DMS79 (cell line): ENCODE measurements at regions not wholly inside any gene's neighbourhood (a gene's known extent, or its start where the extent isn't known, plus 50 kb on each side); places are given as distances from the start of the nearest gene placed in this dataset.
"Not testable (repeated sequence)": the region's sequence is repeated elsewhere in the genome, so short reads cannot be mapped to it uniquely, and the experiment has no call there.

Experiments
- DNase-seq: peaks from one replicate; lab custom pipeline; 2025; lab: John Stamatoyannopoulos, UW

DNA sequence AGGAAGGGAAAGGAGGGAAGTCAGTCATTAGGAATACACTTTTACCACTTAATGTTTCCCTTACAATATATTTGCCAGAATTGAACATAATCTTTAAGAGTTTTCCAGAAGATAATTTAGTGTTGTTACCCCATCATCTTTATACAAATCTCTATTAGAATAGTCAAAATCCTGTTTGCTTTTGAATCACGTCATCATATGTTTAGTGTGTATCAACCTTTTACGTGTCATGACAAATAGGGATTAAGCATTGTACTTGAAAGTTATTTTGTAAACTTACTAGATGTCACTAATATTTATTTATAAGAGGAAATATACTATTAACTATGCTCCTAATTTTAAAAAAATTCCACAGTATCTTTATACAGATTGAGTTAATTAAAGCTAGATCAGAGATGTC lies 1899.5 kb downstream of the MAT2B start:
- no peak for DNase-seq

DNA sequence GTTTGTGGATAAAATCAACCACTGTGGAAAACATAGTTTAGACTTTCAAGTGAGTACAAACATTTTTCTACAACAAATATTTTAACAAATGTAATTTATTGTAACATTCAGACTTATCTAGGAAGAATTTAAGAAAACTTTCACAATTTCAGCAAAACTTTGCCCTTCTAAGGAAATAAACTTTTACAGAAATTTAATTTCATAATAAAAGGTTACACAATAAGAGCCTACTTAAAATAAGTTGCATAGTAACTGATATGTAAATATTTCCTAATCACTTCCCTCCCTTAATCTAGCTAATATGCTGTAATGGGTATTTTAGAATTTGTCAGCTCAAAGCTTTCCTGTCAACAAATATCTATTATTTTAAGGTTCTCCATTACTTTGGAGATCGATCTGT lies 1899.9 kb downstream of the MAT2B start:
- no peak for DNase-seq

DNA sequence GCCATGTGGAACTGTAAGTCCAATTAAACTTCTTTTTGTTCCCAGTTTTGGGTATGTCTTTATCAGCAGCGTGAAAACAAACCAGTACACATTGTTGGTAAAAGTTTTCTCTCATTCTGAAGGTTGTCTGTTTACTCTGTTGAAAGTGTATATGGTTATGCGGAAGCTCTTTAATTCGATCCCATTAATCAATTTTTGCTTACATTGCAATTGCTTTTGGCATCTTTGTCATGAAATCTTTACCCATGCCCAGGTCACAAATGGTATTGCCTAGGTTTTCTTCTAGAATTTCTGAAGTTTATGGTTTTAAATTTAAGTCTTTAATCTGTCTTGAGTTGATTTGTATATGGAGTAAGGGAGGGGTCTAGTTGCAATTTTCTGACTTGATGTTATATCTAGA lies 1901.9 kb downstream of the MAT2B start:
- DNase-seq, result no peak

DNA sequence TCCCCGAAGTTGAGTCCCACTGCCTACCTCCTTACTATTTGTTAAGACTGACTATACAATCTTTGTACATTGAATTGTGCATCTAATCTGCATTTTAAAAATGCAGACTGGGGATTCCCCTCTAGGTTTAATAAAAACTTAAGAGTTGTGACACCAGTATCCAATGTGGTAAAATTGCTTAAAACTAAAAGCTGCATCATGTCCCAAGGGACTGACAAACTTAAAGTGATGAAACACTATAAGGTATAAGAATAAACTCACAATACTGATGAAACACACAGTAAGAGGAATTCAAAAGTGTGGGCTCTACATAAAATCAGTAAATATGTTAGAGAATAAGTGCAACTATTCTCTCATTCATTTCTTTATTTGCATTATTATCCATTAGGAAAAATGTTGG lies 1905.1 kb downstream of the MAT2B start:
- no peak for DNase-seq

DNA sequence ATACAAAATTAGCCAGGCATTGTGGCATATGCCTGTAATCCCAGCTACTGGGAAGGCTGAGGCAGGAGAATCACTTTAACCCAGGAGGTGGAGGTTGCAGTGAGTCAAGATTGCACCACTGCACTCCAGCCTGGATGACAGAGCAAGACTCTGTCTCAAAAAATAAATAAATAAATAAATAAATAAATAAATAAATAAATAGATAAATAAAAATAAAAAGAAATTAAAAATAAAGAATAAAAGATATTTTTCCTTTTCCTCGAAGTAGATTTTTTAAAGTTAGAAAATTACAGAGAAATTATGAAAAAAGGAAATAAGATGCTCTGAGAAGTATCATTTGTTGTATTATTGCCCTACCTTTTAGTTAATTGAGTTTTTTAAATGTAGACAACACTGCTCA lies 1906.1 kb downstream of the MAT2B start:
- DNase-seq, result not testable (repeated sequence)

DNA sequence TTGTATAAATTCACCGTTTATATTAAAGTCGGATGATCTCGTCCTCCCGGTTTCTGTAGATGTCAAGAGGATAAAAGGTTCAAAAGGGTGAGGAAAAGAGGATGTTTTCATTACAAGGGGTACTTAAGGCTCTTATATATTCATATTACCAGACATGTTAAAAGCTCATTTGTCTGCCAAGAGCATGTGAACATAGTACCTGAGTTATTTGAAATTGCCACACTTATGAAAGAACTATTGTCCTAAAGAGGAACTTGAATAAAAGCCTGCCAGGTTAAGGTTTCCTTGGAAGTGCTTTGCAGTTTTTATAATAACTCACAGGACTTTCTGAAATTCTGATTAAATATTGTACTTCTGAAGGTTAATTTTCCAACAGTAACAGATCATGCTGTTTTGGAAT lies 1915.1 kb downstream of the MAT2B start:
- no peak for DNase-seq

DNA sequence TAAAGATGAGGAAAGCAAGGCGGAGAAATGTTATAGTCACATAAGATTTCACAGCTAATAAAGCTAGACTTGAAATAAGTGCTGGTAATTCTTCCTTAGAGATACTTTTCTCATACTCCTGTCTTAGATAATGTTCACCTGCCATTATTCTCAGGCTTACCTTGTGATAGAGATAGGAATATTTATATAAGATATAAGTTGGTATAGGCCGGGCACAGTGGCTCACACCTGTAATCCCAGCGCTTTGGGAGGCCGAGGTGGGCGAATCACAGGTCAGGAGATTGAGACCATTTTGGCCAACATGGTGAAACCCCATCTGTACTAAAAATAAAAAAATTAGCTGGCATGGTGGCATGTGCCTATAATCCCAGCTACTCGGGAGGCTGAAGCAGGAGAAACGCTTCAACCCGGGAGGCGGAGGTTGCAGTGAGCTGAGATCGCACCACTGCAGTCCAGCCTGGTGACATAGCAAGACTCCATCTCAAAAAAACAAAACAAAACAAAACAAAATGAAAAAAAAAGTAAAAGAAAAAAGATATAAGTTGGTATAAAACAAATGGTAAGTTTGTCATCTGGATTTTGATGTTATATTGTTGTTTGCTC lies 1918.4 kb downstream of the MAT2B start:
- DNase-seq, result no peak

DNA sequence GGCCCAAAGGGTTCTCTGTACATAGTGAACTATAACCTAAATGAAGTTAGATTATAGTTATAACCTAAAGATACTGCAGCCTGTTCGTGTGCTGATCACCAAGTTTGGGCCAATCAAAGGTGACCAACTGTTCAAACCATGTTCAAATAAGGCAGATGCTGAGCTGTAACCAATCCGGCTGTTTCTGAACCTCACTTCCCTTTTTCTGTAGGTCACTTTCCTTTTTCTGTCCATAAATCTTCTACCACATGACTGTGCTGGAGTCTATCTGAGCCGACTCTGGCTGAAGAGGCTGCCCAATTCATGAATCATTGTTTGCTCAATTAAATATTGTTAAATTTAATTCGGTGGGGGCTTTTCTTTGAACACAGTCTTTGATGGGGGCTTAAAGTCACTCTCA lies 1920.2 kb downstream of the MAT2B start:
- no peak for DNase-seq

DNA sequence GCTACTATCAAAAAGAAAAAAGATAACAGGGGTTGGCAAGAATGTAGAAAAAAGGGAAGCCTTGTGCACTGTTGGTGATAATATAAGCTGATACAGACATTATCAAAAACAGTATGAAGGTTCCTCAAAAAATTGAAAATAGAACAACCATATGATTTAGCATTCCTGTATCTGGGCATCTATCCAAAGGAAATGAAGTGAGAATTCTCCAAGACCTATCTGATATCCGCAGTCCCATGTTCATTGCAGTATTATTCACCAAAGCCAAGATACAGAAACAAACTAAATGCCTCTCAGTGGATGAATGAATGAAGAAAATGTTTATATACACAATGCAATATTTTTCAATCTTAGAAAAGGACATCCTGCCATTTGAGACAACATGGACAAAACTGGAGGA lies 1943.3 kb downstream of the MAT2B start:
- no peak for DNase-seq

DNA sequence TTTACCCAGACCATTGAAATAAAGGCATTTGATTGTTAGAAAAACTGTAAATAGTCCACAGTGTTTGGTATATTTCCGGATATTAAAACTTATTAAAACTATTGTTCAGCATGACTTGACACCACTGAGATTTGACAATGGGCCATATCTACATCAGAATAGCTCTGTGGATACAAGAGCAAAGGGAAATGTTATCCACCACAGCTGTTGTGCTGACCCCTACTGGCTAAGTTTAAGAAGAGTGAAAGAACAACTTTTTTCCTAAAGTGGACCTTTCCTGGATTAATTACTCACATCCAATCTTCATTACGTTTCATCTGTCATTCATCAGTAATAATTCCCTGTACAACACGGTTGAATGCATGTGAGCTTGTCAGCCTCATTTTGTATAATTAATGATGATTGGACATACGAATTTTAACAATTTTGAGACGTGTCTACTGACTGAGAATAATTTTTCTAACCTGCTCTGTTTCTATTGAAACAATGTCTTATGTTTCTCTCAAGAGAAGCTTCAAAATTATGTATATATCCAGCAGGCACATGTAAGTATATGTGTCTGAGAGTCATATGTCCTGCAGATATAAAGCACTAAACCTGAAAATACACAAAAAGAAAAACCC lies 1952.6 kb downstream of the MAT2B start:
- no peak for DNase-seq

DNA sequence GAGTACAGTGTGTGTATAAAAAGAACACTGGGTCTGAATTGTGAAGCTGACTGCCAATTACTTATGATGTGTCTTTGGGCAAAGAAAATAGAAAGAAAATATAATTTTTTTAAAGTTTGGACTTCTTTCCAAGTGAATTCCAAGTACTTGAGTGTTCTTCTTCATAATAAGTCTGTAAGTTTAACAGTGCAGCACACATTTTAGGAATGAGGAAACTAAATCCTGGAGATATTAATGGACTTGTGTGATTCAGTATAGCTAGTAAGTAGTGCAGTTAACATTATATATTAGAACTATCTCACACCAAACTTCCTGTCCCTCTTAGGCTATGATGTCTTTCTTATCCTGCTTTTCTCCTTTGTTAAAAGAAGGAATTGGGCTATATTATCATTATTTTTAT lies 1953.8 kb downstream of the MAT2B start:
- no peak for DNase-seq

DNA sequence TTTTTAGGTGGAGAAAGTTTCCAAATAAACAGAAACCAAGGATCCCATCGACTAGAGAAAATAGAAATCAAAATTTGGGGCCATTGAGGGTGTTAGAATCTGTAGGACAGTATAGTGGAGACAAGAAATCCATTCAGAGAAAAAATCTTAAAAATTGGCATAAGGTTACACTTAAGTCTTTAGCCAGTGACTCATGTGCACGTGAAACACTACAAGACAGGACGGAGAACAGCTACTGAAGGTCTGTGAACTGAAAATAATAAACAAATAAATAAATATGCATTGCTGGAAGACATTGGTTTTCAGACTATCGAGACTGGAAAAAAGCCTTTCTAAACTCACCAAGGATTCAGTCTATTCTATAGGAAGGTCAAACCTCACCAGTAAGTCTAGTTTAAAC lies 1955.5 kb downstream of the MAT2B start:
- DNase-seq, result no peak

DNA sequence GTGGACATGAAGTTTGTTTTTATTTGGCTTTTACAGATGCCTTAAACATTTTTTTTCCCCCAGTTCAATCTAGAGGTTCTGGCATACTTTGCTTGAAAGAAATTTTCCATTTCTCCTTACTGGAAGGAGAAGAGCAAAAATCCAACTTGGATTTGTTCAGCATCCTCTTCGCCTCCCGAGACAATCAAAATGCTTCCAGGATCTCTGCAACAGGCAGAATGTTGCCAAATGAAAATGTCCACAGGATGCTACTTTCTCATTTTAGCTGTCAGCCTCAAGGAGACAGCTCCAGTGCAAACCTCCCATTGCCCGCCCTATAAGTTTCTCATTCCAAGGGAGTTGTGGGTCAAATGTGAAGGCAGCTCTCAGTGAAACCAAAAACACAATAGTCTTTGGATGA lies 1972.1 kb downstream of the MAT2B start:
- no peak for DNase-seq

DNA sequence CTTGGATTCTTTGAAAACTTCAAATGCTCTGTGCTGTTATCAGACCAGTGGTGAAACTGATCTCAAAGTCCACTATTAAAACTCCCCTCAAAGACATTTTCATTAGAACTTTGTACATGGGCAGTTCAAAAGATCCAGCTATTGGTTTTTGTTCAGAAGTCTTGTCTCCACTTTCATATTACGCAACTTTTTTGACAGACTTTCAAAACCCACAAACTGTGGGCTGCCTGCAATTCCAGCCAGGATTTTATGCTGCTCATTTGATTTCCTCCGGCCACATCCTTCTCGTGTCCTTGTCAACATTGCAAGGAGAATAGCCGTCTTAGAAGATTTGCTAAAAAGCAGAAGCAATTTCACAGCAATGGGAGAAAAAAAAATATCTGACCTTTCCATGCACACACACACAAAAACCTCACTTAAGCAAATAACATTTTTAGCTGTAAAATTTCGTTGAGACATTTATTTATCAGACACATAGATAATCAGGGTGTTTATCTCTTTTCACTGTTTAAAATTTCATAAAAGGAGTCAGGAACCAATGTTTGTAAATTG lies 1990.5 kb downstream of the MAT2B start:
- DNase-seq, result no peak

DNA sequence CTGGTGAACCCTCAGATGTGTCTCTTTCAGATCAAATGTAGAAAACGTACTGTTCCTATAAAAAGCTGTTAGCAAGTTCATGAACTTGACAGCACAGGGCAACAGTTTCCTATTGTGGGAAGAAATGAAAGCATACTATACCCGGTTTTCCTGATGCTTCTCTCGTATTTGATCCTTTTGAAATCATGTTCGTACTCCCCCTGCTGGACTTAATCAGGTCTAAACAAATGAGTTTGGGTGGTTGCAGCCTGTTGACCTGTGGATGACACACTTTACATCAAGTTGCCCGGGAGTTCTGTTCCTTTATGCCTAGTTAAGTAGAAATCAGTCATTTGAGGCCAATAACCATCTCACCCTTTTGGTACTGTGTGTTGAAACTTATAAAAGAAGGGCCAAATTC lies 1992.3 kb downstream of the MAT2B start:
- DNase-seq, result no peak

DNA sequence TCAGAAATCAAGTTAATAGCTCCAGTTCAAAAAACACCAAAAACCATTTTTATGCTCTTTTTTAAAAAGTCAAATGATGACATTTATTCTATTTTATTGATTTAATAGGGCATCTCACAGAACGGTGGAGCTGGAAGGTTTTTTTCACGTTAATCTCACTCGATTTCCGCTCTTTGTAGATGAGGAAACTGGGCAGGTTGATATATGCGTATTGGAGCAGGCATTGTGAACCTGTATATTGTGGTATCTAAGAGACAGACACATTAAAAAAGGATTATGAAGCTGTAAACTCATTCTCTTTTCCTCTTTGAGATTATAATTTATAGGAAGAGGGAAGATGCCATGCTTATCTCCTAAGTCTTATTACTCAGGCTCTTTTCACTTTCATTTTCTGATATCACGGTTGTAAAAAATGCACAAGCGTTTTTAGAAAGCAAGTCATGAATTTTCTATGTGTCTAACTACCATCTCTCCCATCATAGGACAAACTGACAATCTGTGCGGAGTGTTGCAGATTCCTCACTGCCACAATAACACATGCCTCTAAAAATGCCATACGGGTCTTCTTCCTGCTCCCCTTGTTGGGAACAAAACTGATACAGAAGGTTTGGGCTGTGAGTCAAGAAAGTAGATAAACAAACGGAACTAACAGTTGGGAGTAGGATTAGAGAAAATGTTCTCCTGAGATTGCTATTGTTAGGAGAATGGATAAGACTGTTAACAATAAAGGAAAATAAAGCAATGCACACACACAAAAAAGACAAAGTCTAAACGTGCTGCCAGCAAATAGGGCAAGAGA lies 1997.7 kb downstream of the MAT2B start:
- DNase-seq, result no peak

DNA sequence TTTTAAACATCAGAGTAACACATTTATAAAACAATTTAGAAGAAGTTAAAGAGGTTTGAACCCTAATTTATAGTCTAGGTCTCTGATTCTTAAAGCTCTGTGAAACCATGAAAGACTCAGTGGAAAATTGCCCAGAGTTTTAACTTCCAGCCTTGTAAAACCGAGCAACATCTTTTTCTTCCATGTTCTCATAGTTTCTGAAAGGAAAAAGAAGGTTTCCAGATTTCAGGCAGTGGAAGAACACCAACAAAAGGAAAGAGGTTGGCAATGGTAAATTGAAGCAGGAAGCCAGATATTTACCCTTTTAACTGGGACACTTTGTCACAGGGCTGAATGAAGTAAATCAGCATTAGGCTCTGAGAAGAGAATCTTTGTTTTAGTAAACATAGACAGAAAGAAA lies 1999.3 kb downstream of the MAT2B start:
- no peak for DNase-seq

DNA sequence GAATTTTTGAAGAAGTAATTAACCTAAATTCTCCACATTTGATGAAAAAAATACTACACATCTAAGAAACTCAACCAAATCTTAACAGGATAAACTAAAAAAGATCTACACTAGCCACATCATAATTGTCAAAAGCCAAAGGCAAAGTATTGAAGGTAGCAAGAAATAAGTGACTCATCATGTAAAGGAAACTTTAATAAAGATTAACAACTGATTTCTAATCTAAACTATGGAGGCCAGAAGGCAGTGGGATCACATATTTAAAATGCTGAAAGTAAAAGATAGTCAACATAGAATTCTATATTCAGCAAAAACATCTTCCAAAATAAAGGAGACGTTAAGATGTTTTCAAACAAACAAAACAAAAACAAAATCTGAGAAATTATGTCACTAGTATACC lies 2002.9 kb downstream of the MAT2B start:
- DNase-seq, result no peak

DNA sequence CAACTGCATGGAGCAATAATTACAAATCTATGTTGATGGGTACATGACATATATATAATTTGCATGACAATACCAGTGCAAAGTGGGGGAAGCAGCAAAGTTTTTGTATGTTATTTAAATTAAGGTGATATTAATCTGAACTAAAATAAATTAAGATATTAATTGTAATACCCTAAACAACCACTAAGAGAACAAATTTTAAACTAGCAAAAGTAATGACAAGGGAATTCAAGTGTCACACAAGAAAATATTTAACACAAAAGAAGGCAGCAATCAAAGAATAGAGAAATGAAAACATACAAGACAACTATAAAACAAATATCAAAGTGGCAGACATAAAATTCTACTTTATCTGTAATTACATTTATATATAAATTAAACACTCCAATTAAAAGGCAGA lies 2003.4 kb downstream of the MAT2B start:
- DNase-seq, result no peak

DNA sequence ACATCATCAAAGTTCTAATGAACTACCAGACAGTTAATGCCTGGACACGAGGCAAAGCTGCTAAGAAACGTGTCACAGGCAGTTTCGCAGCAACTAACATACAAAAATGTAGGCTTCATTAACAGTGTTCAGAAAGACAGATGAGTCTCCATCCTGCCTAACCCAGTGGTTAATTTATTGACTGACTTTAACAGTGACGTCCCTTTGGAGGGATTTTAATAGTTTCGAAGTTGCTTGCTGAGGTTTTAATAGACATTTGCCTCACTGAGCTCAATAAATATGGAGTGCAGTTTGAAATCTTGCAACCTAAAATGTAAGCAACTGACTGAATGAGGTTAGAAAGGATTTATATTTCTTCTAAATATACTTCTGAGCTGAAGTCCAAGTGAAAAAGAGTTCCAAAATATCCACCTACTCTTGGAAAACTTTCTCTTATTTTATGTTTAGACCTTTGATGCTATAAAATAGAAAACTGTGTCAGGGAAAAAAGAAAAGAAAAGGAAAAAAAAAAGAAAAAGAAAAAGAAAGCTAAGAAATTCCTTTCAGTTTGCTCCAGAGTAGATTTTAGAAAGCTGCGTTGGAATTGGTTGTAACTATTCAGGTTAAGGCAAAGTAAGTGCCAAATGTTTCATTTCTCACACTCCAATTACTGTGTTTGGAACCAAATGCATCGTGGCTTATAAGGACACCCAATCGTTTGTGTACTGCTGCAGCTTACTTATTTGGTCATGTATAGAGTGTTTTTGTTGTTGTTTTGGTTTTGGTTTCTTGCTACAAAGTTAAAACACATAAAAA lies 2016.6 kb downstream of the MAT2B start:
- DNase-seq, result no peak

DNA sequence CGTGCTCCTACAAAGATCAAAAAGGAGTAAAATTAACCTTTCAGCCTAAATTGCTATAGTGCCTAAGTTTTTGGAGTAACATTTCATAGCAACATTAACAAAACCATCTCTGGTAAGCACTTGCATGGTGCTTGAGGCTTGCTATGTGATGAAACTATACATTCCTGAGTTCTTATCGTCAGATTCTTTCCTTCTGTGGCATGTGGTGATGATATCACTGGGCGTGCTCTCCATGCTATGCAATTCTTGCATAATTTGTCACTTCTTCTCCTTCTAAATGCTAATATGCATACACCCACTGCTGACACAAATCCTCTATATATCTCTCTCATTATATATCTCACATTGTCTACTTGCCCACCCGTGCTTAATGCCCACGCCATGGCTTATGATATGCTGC lies 2019.9 kb downstream of the MAT2B start:
- DNase-seq, result no peak

DNA sequence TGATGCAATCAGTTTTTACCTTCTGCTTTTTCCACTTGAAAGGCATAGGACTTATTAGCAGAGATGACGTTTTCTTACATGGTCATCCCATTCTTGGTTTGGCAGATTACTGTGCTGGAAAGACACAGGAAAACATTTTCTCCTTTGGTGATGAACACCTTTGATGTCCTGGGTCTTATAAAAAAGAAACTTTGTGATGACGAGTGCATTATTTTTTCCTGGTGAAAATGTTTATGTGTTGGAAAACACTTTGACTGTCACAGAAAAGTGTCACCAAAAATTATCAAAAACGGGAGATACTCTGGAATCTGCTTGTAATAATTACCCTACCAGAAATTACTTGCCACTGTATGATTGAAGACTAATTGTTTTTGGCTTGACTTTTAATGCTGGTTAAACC lies 2020.9 kb downstream of the MAT2B start:
- DNase-seq, result no peak
